Left colon (tissue), 2 donors: ENCODE measurements at regions not wholly inside any gene's neighbourhood (a gene's known extent, or its start where the extent isn't known, plus 50 kb on each side); places are given as distances from the start of the nearest gene placed in this dataset.

Source experiments
- ATAC-seq: fragments of 200-7000 bp; cut with Tn5 transposase; one replicate; pipeline ENCODE4 v1.9.1; 2020; ENCODE audit warnings: mild to moderate bottlenecking, moderate library complexity
- DNase-seq, 2 donors: peaks; one replicate each; pipeline ENCODE4 v3.0.0-alpha.2; 2020
- intact Hi-C, 2 donors: fragments of 100-400 bp; cut with DNase I in 1 of 2; cut with micrococcal nuclease in 1 of 2; formaldehyde crosslinking; loops; one replicate each; pipeline versions ENCODE4 v1.11.2 to v1.14.0; 2022; cut with DNase I, micrococcal nuclease
- donor health status: DM: no; HTN: no; CAD: no.
- donor health status: DM: yes; HTN: yes; CAD: no.

- ATAC-seq (no peak), DNase-seq (no peak)
- intact Hi-C loops = no loop called here
These were observed 126.5 kb upstream of the ABCA1 start for GRCh38 chr9:105054491-105054890.

- intact Hi-C loops = no loop called here
- no peak for DNase-seq
- no peak for ATAC-seq
These were observed 128.0 kb upstream of the ABCA1 start for GRCh38 chr9:105055917-105056316.

GRCh38 chr9:105057551-105057950 lies 129.6 kb upstream of the ABCA1 start:
- no peak for DNase-seq
- intact Hi-C loops = no loop called here
- no peak for ATAC-seq

GRCh38 chr9:105059252-105059651 lies 131.3 kb upstream of the ABCA1 start:
- no peak for ATAC-seq
- intact Hi-C loops = no loop called here
- no peak for DNase-seq

- ATAC-seq (no peak), DNase-seq (peak in 1 of 2 donors; percentile 19)
- intact Hi-C loops = loop anchor here in 1 of 2 donors (5.0 kb wide), 1 partner anchor 70 kb away; no protein-coding TSS in a partner anchor
These were observed 134.4 kb upstream of the ABCA1 start for GRCh38 chr9:105062222-105062855.

- DNase-seq (peak; percentile 91 to 96), ATAC-seq (peak; percentile 95)
- intact Hi-C loops = loop anchor here in 1 of 2 donors (5.0 kb wide), 2 partner anchors 72 to 88 kb away; no protein-coding TSS in a partner anchor
These were observed 136.5 kb upstream of the ABCA1 start for GRCh38 chr9:105064248-105065097.

GRCh38 chr9:105065098-105066088 lies 137.4 kb upstream of the ABCA1 start:
- DNase-seq = peak in 1 of 2 donors; percentile 34
- ATAC-seq = peak; percentile 82
- intact Hi-C loops = loop anchor here in 1 of 2 donors (5.0 kb wide), 1 partner anchor 87 kb away; no protein-coding TSS in a partner anchor

GRCh38 chr9:105066275-105066865 lies 138.4 kb upstream of the ABCA1 start:
- intact Hi-C loops = loop anchor here in 1 of 2 donors (5.0 kb wide), 1 partner anchor 86 kb away; no protein-coding TSS in a partner anchor
- peak in 1 of 2 donors; percentile 33 for DNase-seq
- ATAC-seq = no peak

GRCh38 chr9:105067895-105068580 lies 140.1 kb upstream of the ABCA1 start:
- ATAC-seq = no peak

GRCh38 chr9:105069285-105069684 lies 141.3 kb upstream of the ABCA1 start:
- ATAC-seq = no peak
- intact Hi-C loops = loop anchor here in 1 of 2 donors (5.0 kb wide), 1 partner anchor 83 kb away; no protein-coding TSS in a partner anchor
- no peak for DNase-seq

More at GRCh38 chr9:105067895-105068580, 140.1 kb upstream of the ABCA1 start:
- intact Hi-C loops = loop anchor here in 1 of 2 donors (5.0 kb wide), 1 partner anchor 84 kb away; no protein-coding TSS in a partner anchor
- DNase-seq = no peak

- ATAC-seq (no peak), DNase-seq (no peak)
- intact Hi-C loops = loop anchor here in 1 of 2 donors (5.0 kb wide), 1 partner anchor 83 kb away; no protein-coding TSS in a partner anchor
These were observed 141.7 kb upstream of the ABCA1 start for GRCh38 chr9:105069696-105070095.

GRCh38 chr9:105070176-105070575 lies 142.2 kb upstream of the ABCA1 start:
- intact Hi-C loops = no loop called here
- ATAC-seq (no peak), DNase-seq (no peak)

- intact Hi-C loops = no loop called here
These were observed 144.5 kb upstream of the ABCA1 start for GRCh38 chr9:105072476-105072875.

GRCh38 chr9:105073147-105073546 lies 145.2 kb upstream of the ABCA1 start:
- no peak for DNase-seq
- ATAC-seq = no peak
- intact Hi-C loops = no loop called here

More at GRCh38 chr9:105072476-105072875, 144.5 kb upstream of the ABCA1 start:
- ATAC-seq (no peak), DNase-seq (no peak)

GRCh38 chr9:105074491-105074890 lies 146.5 kb upstream of the ABCA1 start:
- intact Hi-C loops = no loop called here
- no peak for ATAC-seq

GRCh38 chr9:105076729-105077128 lies 148.8 kb upstream of the ABCA1 start:
- intact Hi-C loops = no loop called here
- peak; percentile 75 for ATAC-seq

More at GRCh38 chr9:105074491-105074890, 146.5 kb upstream of the ABCA1 start:
- no peak for DNase-seq

GRCh38 chr9:105079457-105079856 lies 151.5 kb upstream of the ABCA1 start:
- DNase-seq (no peak), ATAC-seq (no peak)
- intact Hi-C loops = no loop called here

More at GRCh38 chr9:105076729-105077128, 148.8 kb upstream of the ABCA1 start:
- no peak for DNase-seq
